ENCODE measurements at regions not wholly inside any gene's neighbourhood (a gene's known extent, or its start where the extent isn't known, plus 50 kb on each side); places are given as distances from the start of the nearest gene placed in this dataset.

DNA sequence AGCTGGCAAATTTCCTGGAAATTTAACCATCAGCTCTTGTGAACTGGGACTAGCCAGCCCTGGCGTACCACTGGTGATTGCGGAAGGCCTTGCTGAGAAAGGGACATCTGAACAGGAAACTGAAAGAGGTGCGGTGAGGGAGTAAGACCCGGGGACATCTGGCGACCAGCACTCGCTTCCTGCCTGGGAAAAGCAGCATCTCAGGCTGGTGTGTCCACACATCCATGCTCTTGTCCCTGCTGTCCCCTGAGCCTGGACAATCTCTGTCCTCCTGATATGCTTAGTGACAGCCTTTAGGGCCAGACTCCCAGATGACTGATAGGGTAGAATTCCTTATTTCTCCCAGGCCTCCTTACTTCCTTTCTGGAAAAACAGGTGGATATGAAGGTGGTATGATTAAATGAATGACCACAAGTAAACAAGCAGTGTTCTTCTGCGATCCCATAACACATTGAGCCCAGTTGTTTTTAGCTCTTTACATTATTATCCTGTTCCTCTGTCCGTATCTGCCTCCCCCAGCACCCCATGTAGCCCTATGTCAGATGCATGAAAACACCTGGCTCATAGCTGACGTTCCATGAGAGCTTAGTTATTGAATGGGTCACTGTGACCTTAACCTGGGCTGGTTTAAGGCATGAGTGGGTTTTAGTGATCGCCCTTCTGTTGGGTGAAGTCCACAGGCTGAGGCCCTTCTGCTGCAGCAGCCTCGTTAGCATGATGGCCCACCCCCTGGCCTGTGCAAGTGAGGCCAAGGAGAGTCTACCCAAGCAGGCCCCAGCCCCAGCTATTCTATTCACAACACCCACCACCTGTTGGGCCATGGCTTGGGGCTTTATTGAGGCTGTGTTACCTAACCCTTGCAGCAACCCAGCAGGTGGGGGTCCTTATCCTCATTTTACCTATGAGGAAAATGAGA is 76.1 kb upstream of the GADD45A start:
- Histone ChIP-seq H3K27me3 (no peaks in the 10 kb centered on the region), H3F3A (ENCODE audit: low read depth) (peaks cover 9% of the 10 kb centered on the region), H3K27ac (no peak overlapping the region), H3K4me2 (no peak overlapping the region), H3K9ac (no peak overlapping the region), H3K79me2 (ENCODE audit: low read depth) (no peaks in the 10 kb centered on the region), H3K36me3 (no peaks in the 10 kb centered on the region), H3K9me3 (ENCODE audit: low read depth) (no peaks in the 10 kb centered on the region), H3K4me1 (peaks cover 21% of the 10 kb centered on the region), H3K4me3 (no peak overlapping the region), H2AFZ (replicated peaks) (no peak overlapping the region), H4K20me1 (ENCODE audit: low read depth) (peaks cover 5% of the 10 kb centered on the region)
- DNase-seq (ENCODE audit: low spot score): no peak
- Mint-ChIP-seq H3K36me3 (no peaks in the 10 kb centered on the region), H3K4me1 (peaks cover 23% of the 10 kb centered on the region), H3K27ac (peak overlapping the region; percentile 23), H3K4me3 (no peak overlapping the region), H3K9me3 (peaks cover 2% of the 10 kb centered on the region), H3K27me3 (ENCODE audit: insufficient read depth, low read depth) (peaks cover 7% of the 10 kb centered on the region)
- TF ChIP-seq EZH2 (IDR thresholded peaks at IDR 0.05) (no peak), EZH2phosphoT487 (IDR thresholded peaks at IDR 0.05) (no peak)
- TF ChIP-seq, protein P1, sequence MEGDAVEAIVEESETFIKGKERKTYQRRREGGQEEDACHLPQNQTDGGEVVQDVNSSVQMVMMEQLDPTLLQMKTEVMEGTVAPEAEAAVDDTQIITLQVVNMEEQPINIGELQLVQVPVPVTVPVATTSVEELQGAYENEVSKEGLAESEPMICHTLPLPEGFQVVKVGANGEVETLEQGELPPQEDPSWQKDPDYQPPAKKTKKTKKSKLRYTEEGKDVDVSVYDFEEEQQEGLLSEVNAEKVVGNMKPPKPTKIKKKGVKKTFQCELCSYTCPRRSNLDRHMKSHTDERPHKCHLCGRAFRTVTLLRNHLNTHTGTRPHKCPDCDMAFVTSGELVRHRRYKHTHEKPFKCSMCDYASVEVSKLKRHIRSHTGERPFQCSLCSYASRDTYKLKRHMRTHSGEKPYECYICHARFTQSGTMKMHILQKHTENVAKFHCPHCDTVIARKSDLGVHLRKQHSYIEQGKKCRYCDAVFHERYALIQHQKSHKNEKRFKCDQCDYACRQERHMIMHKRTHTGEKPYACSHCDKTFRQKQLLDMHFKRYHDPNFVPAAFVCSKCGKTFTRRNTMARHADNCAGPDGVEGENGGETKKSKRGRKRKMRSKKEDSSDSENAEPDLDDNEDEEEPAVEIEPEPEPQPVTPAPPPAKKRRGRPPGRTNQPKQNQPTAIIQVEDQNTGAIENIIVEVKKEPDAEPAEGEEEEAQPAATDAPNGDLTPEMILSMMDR (IDR thresholded peaks at IDR 0.05): no peak

DNA sequence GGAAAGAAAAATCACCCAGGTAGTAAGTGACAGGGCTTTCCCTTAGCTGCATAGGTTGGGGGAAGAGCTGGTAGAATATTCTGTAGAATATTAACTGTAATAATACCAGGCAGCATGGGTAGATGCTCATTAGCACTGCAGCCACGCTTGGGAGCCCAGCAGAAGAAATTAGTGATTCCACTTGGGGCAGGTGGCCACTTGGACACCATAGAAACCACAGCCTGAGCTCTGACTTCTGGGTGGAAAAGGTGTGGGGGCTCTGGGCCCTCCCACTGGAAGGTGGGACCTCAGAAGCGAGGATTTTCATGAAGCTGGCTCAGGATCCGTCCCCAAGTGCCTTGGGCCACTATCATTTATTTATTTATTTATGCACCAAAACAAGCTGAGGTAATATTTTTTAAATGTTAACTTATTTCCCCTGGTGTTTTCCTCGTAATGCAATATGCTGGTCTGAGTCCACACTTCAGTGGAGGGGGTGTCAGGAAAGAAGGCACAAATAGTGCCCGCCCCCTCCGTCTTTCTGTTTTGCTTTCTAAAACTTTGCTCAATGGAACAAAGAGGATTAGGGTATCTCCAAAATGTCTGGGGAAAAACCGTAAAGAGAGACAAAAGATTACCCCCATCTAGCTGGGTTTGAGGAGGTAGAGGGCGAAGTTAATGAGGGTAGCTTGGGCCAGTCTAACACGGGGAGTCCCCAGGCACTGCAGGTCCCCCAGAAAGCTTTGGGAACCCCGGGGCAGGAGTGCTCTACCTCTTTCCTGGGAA is 75.2 kb upstream of the GADD45A start:
- no peak overlapping the region for H3K9ac ChIP-seq
- no peak overlapping the region for H3K27ac Mint-ChIP-seq
- H3K4me3 Mint-ChIP-seq: no peak overlapping the region
- H3K36me3 Mint-ChIP-seq: no peaks in the 10 kb centered on the region
- no peaks in the 10 kb centered on the region for H3K79me2 ChIP-seq (ENCODE audit: low read depth)
- no peak for TF ChIP-seq EZH2 (IDR thresholded peaks at IDR 0.05)
- no peak for TF ChIP-seq EZH2phosphoT487 (IDR thresholded peaks at IDR 0.05)
- TF ChIP-seq, protein P1 (IDR thresholded peaks at IDR 0.05): no peak
- H3K27me3 Mint-ChIP-seq (ENCODE audit: insufficient read depth, low read depth): peaks cover 7% of the 10 kb centered on the region
- H3K4me1 ChIP-seq: peaks cover 17% of the 10 kb centered on the region
- H2AFZ ChIP-seq (replicated peaks): no peak overlapping the region
- H3F3A ChIP-seq (ENCODE audit: low read depth): peaks cover 6% of the 10 kb centered on the region
- H3K27me3 ChIP-seq: no peaks in the 10 kb centered on the region
- no peak overlapping the region for H3K4me3 ChIP-seq
- H3K4me1 Mint-ChIP-seq: peaks cover 17% of the 10 kb centered on the region
- H3K4me2 ChIP-seq: no peak overlapping the region
- H3K9me3 Mint-ChIP-seq: peaks cover 2% of the 10 kb centered on the region
- no peaks in the 10 kb centered on the region for H4K20me1 ChIP-seq (ENCODE audit: low read depth)
- no peak overlapping the region for H3K27ac ChIP-seq
- H3K9me3 ChIP-seq (ENCODE audit: low read depth): no peaks in the 10 kb centered on the region
- H3K36me3 ChIP-seq: no peaks in the 10 kb centered on the region
- no peak for DNase-seq (ENCODE audit: low spot score)

DNA sequence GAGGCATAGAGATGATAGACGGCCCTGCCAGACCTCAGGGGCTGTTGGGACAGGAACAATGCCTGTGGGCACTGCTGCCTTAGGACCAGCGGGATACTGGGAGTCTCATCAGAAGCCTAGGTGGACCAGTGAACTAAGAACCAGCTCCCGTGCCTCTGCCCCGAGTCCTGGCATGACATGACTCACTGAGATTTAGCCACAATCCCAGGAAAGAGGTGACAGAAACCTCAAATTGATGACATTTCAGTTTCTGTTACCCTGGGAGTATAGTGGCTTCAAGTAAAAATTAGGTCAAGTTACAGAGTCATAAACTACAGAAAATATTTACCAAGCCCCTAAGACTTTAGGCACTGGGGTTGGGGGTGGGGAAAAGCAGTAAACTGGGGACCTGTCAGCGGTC is 74.6 kb upstream of the GADD45A start:
- peaks cover under 1% of the 10 kb centered on the region for H3F3A ChIP-seq (ENCODE audit: low read depth)
- H2AFZ ChIP-seq (replicated peaks): no peak overlapping the region

More for the DNA sequence above, 74.6 kb upstream of the GADD45A start:
- H3K27me3 Mint-ChIP-seq (ENCODE audit: insufficient read depth, low read depth): peaks cover 11% of the 10 kb centered on the region
- TF ChIP-seq, protein P1 (IDR thresholded peaks at IDR 0.05): no peak
- no peak for TF ChIP-seq EZH2phosphoT487 (IDR thresholded peaks at IDR 0.05)
- no peak for TF ChIP-seq EZH2 (IDR thresholded peaks at IDR 0.05)
- peaks cover 2% of the 10 kb centered on the region for H3K9me3 Mint-ChIP-seq
- H3K4me1 Mint-ChIP-seq: peaks cover 10% of the 10 kb centered on the region
- H3K4me2 ChIP-seq: no peak overlapping the region
- no peak for DNase-seq (ENCODE audit: low spot score)
- no peak overlapping the region for H3K9ac ChIP-seq
- no peak overlapping the region for H3K27ac ChIP-seq
- H3K9me3 ChIP-seq (ENCODE audit: low read depth): no peaks in the 10 kb centered on the region
- H3K27ac Mint-ChIP-seq: no peak overlapping the region
- no peaks in the 10 kb centered on the region for H3K79me2 ChIP-seq (ENCODE audit: low read depth)
- no peaks in the 10 kb centered on the region for H3K27me3 ChIP-seq
- H4K20me1 ChIP-seq (ENCODE audit: low read depth): no peaks in the 10 kb centered on the region
- H3K4me1 ChIP-seq: peaks cover 10% of the 10 kb centered on the region
- no peaks in the 10 kb centered on the region for H3K36me3 ChIP-seq
- H3K4me3 Mint-ChIP-seq: no peak overlapping the region
- no peak overlapping the region for H3K4me3 ChIP-seq
- H3K36me3 Mint-ChIP-seq: no peaks in the 10 kb centered on the region
